Keratinocyte (primary cell): ENCODE measurements at regions not wholly inside any gene's neighbourhood (a gene's known extent, or its start where the extent isn't known, plus 50 kb on each side); places are given as distances from the start of the nearest gene placed in this dataset.

ENCODE experiments used
- EZH2 ChIP-seq: IDR thresholded peaks from one replicate; pipeline ENCODE4 v1.6.1; 2012; ENCODE audit warnings: inconsistent platforms, mild to moderate bottlenecking, low read length, moderate library complexity
- TF ChIP-seq, protein P1 (sequence below), 3 experiments: IDR thresholded peaks in 1 of 3; conservative IDR thresholded peaks in 1 of 3; optimal IDR thresholded peaks in 1 of 3; 2 replicates in 2 of 3; 3 replicates in 1 of 3; pipeline versions ENCODE3 to v1.5.1; 2011; ENCODE audit warnings: low read length in 3 of 3, mild to moderate bottlenecking in 3 of 3, moderate library complexity in 2 of 3, control low read depth in 1 of 3, inconsistent platforms in 1 of 3; ENCODE audit not compliant: insufficient read depth in 2 of 3; ENCODE audit errors: extremely low read depth in 1 of 3

GRCh38 chr2:122205641-122206040, 450.2 kb downstream of the TSN start:
- TF ChIP-seq, protein P1, sequence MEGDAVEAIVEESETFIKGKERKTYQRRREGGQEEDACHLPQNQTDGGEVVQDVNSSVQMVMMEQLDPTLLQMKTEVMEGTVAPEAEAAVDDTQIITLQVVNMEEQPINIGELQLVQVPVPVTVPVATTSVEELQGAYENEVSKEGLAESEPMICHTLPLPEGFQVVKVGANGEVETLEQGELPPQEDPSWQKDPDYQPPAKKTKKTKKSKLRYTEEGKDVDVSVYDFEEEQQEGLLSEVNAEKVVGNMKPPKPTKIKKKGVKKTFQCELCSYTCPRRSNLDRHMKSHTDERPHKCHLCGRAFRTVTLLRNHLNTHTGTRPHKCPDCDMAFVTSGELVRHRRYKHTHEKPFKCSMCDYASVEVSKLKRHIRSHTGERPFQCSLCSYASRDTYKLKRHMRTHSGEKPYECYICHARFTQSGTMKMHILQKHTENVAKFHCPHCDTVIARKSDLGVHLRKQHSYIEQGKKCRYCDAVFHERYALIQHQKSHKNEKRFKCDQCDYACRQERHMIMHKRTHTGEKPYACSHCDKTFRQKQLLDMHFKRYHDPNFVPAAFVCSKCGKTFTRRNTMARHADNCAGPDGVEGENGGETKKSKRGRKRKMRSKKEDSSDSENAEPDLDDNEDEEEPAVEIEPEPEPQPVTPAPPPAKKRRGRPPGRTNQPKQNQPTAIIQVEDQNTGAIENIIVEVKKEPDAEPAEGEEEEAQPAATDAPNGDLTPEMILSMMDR (optimal IDR thresholded peaks at IDR 0.05 in 1 of 3, IDR thresholded peaks at IDR 0.05 in 1 of 3, conservative IDR thresholded peaks at IDR 0.05 in 1 of 3; ENCODE audit: extremely low read depth in 1 of 3, insufficient read depth in 2 of 3, low read length in 3 of 3) = no peak
- TF ChIP-seq EZH2 = no peak
